Esophagus muscularis mucosa (tissue), 3 donors: ENCODE measurements at regions not wholly inside any gene's neighbourhood (a gene's known extent, or its start where the extent isn't known, plus 50 kb on each side); places are given as distances from the start of the nearest gene placed in this dataset.

Experiments
- POLR2A ChIP-seq: fragments of 450-650 bp; IDR thresholded peaks from one replicate; pipeline ENCODE4 v1.6.1; 2017; ENCODE audit warnings: antibody characterized with exemption, moderate library complexity, mild to moderate bottlenecking, low read depth
- POLR2AphosphoS5 ChIP-seq, 2 donors: sonication (generic); formaldehyde crosslinking; IDR thresholded peaks; one replicate each; pipeline ENCODE4 v1.6.1; 2017; ENCODE audit warnings: antibody characterized with exemption in 2 of 2
- TF ChIP-seq, protein P1 (sequence below), 3 experiments: fragments of 200-600 bp in 2 of 3; fragments of 450-650 bp in 1 of 3; sonication (generic) in 2 of 3; IDR thresholded peaks; one replicate each; pipeline ENCODE4 v1.5.1; 2017 to 2019; ENCODE audit warnings: antibody characterized with exemption in 3 of 3, mild to moderate bottlenecking in 2 of 3, moderate library complexity in 1 of 3

DNA sequence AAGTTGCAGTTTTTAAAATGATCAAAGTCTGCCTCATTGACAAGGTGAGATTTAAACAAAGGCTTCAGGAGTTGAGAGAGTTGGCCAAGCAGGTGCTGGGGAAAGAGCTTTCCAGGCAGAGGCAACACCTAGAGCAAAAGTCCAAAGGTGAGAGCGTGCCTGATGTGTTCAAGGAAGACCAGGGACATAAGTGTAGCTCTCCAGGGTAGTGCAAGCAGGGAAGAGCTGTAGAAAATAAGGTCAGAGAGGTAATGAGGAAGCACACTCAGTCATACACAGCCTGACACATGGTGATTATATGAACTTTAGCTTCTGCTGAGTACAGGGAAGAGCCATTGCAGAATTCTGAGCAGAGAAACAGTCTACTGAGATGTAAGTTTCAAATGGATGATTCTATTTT, 265.0 kb upstream of the NWD2 start:
- TF ChIP-seq POLR2A (no peak), POLR2AphosphoS5 (IDR thresholded peaks at IDR 0.05) (no peak)
- TF ChIP-seq, protein P1, sequence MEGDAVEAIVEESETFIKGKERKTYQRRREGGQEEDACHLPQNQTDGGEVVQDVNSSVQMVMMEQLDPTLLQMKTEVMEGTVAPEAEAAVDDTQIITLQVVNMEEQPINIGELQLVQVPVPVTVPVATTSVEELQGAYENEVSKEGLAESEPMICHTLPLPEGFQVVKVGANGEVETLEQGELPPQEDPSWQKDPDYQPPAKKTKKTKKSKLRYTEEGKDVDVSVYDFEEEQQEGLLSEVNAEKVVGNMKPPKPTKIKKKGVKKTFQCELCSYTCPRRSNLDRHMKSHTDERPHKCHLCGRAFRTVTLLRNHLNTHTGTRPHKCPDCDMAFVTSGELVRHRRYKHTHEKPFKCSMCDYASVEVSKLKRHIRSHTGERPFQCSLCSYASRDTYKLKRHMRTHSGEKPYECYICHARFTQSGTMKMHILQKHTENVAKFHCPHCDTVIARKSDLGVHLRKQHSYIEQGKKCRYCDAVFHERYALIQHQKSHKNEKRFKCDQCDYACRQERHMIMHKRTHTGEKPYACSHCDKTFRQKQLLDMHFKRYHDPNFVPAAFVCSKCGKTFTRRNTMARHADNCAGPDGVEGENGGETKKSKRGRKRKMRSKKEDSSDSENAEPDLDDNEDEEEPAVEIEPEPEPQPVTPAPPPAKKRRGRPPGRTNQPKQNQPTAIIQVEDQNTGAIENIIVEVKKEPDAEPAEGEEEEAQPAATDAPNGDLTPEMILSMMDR (IDR thresholded peaks at IDR 0.05), result no peak
